ENCODE measurements at regions not wholly inside any gene's neighbourhood (a gene's known extent, or its start where the extent isn't known, plus 50 kb on each side); places are given as distances from the start of the nearest gene placed in this dataset.

- DNase-seq: no peak
Measured at GRCh38 chr2:104340162-104340561, 513.8 kb upstream of the POU3F3 start.

GRCh38 chr2:104340879-104341828, 512.8 kb upstream of the POU3F3 start:
- DNase-seq: peak; percentile 60

GRCh38 chr2:104344306-104344705, 509.6 kb upstream of the POU3F3 start:
- DNase-seq: no peak

GRCh38 chr2:104344985-104345384, 508.9 kb upstream of the POU3F3 start:
- peak; percentile 14 for DNase-seq

- no peak for DNase-seq
Measured at GRCh38 chr2:104358122-104358521, 495.8 kb upstream of the POU3F3 start.

GRCh38 chr2:104361414-104361813, 492.5 kb upstream of the POU3F3 start:
- no peak for DNase-seq

GRCh38 chr2:104368089-104368488, 485.8 kb upstream of the POU3F3 start:
- no peak for DNase-seq

GRCh38 chr2:104371087-104371781, 482.7 kb upstream of the POU3F3 start:
- DNase-seq: no peak

- DNase-seq: no peak
Measured at GRCh38 chr2:104375206-104375605, 478.7 kb upstream of the POU3F3 start.

GRCh38 chr2:104378853-104379374, 475.0 kb upstream of the POU3F3 start:
- no peak for DNase-seq

- DNase-seq: no peak
Measured at GRCh38 chr2:104384961-104385360, 469.0 kb upstream of the POU3F3 start.

- no peak for DNase-seq
Measured at GRCh38 chr2:104385743-104386142, 468.2 kb upstream of the POU3F3 start.

GRCh38 chr2:104388296-104388695, 465.6 kb upstream of the POU3F3 start:
- DNase-seq: no peak

- no peak for DNase-seq
Measured at GRCh38 chr2:104402825-104403224, 451.1 kb upstream of the POU3F3 start.

- no peak for DNase-seq
Measured at GRCh38 chr2:104404526-104404925, 449.4 kb upstream of the POU3F3 start.

- DNase-seq: no peak
Measured at GRCh38 chr2:104405623-104406022, 448.3 kb upstream of the POU3F3 start.

GRCh38 chr2:104406261-104406726, 447.6 kb upstream of the POU3F3 start:
- DNase-seq: peak; percentile 86

GRCh38 chr2:104407641-104408040, 446.3 kb upstream of the POU3F3 start:
- no peak for DNase-seq

- peak; percentile 12 for DNase-seq
Measured at GRCh38 chr2:104408266-104408665, 445.6 kb upstream of the POU3F3 start.

GRCh38 chr2:104410136-104410535, 443.8 kb upstream of the POU3F3 start:
- DNase-seq: no peak

- DNase-seq: no peak
Measured at GRCh38 chr2:104412384-104412783, 441.5 kb upstream of the POU3F3 start.

GRCh38 chr2:104413890-104414289, 440.0 kb upstream of the POU3F3 start:
- DNase-seq: no peak

GRCh38 chr2:104415284-104415683, 438.6 kb upstream of the POU3F3 start:
- DNase-seq: no peak

Data from NCI-H345 (cell line).